ENCODE measurements at regions not wholly inside any gene's neighbourhood (a gene's known extent, or its start where the extent isn't known, plus 50 kb on each side); places are given as distances from the start of the nearest gene placed in this dataset.

GRCh38 chr2:4551691-4552474 is 848.5 kb downstream of the DCDC2C start:
- H3K27me3 Mint-ChIP-seq: no peaks in the 10 kb centered on the region
- H3K4me1 Mint-ChIP-seq: no peaks in the 10 kb centered on the region
- DNase-seq (no peak), ATAC-seq (no peak)
- no peak overlapping the region for H3K27ac Mint-ChIP-seq
- no peaks in the 10 kb centered on the region for H3K36me3 Mint-ChIP-seq (ENCODE audit: low read depth)
- peaks cover 2% of the 10 kb centered on the region for H3K9me3 ChIP-seq (ENCODE audit: control insufficient read depth, low read length, poor library complexity, severe bottlenecking)
- no peak overlapping the region for H3K4me3 Mint-ChIP-seq

- ATAC-seq: no peak
- H3K27ac Mint-ChIP-seq: no peak overlapping the region
Observed at GRCh38 chr2:4553241-4553640, 849.9 kb downstream of the DCDC2C start.

GRCh38 chr2:4556135-4556896 is 852.9 kb downstream of the DCDC2C start:
- Mint-ChIP-seq H3K4me1 (no peaks in the 10 kb centered on the region), H3K36me3 (ENCODE audit: low read depth) (no peaks in the 10 kb centered on the region), H3K27me3 (no peaks in the 10 kb centered on the region), H3K4me3 (no peak overlapping the region), H3K27ac (no peak overlapping the region)
- DNase-seq (no peak), ATAC-seq (no peak)
- no peaks in the 10 kb centered on the region for H3K9me3 ChIP-seq (ENCODE audit: control insufficient read depth, low read length, poor library complexity, severe bottlenecking)

More at GRCh38 chr2:4553241-4553640, 849.9 kb downstream of the DCDC2C start:
- no peak for DNase-seq
- H3K9me3 ChIP-seq (ENCODE audit: control insufficient read depth, low read length, poor library complexity, severe bottlenecking): peaks cover 2% of the 10 kb centered on the region
- no peaks in the 10 kb centered on the region for H3K4me1 Mint-ChIP-seq
- H3K36me3 Mint-ChIP-seq (ENCODE audit: low read depth): no peaks in the 10 kb centered on the region
- no peak overlapping the region for H3K4me3 Mint-ChIP-seq
- no peaks in the 10 kb centered on the region for H3K27me3 Mint-ChIP-seq

- H3K4me1 Mint-ChIP-seq: no peaks in the 10 kb centered on the region
- H3K4me3 Mint-ChIP-seq: no peak overlapping the region
- H3K9me3 ChIP-seq (ENCODE audit: control insufficient read depth, low read length, poor library complexity, severe bottlenecking): no peaks in the 10 kb centered on the region
- ATAC-seq: no peak
- H3K27ac Mint-ChIP-seq: no peak overlapping the region
- H3K36me3 Mint-ChIP-seq (ENCODE audit: low read depth): no peaks in the 10 kb centered on the region
- no peak for DNase-seq
- H3K27me3 Mint-ChIP-seq: no peaks in the 10 kb centered on the region
Observed at GRCh38 chr2:4561196-4561595, 857.8 kb downstream of the DCDC2C start.

GRCh38 chr2:4576075-4576474 is 872.7 kb downstream of the DCDC2C start:
- H3K9me3 ChIP-seq (ENCODE audit: control insufficient read depth, low read length, poor library complexity, severe bottlenecking): peaks cover 4% of the 10 kb centered on the region
- H3K27ac Mint-ChIP-seq: no peak overlapping the region
- ATAC-seq (no peak), DNase-seq (no peak)
- H3K4me3 Mint-ChIP-seq: no peak overlapping the region
- H3K4me1 Mint-ChIP-seq: no peaks in the 10 kb centered on the region
- H3K27me3 Mint-ChIP-seq: no peaks in the 10 kb centered on the region
- H3K36me3 Mint-ChIP-seq (ENCODE audit: low read depth): no peaks in the 10 kb centered on the region

- peaks cover 4% of the 10 kb centered on the region for H3K9me3 ChIP-seq (ENCODE audit: control insufficient read depth, low read length, poor library complexity, severe bottlenecking)
- DNase-seq (no peak), ATAC-seq (no peak)
- Mint-ChIP-seq H3K4me3 (no peak overlapping the region), H3K4me1 (no peaks in the 10 kb centered on the region), H3K27ac (no peak overlapping the region), H3K36me3 (ENCODE audit: low read depth) (no peaks in the 10 kb centered on the region), H3K27me3 (no peaks in the 10 kb centered on the region)
Observed at GRCh38 chr2:4579977-4580376, 876.6 kb downstream of the DCDC2C start.

GRCh38 chr2:4585057-4585635 is 881.8 kb downstream of the DCDC2C start:
- Mint-ChIP-seq H3K27me3 (no peaks in the 10 kb centered on the region), H3K27ac (no peak overlapping the region)

GRCh38 chr2:4588606-4589005 is 885.2 kb downstream of the DCDC2C start:
- Mint-ChIP-seq H3K27ac (no peak overlapping the region), H3K4me1 (no peaks in the 10 kb centered on the region), H3K27me3 (no peaks in the 10 kb centered on the region), H3K4me3 (no peak overlapping the region), H3K36me3 (ENCODE audit: low read depth) (no peaks in the 10 kb centered on the region)
- no peak for ATAC-seq
- no peaks in the 10 kb centered on the region for H3K9me3 ChIP-seq (ENCODE audit: control insufficient read depth, low read length, poor library complexity, severe bottlenecking)
- DNase-seq: no peak

More at GRCh38 chr2:4585057-4585635, 881.8 kb downstream of the DCDC2C start:
- Mint-ChIP-seq H3K4me1 (no peaks in the 10 kb centered on the region), H3K36me3 (ENCODE audit: low read depth) (no peaks in the 10 kb centered on the region), H3K4me3 (no peak overlapping the region)
- ATAC-seq: no peak
- no peaks in the 10 kb centered on the region for H3K9me3 ChIP-seq (ENCODE audit: control insufficient read depth, low read length, poor library complexity, severe bottlenecking)
- DNase-seq: no peak

GRCh38 chr2:4591261-4591660 is 887.9 kb downstream of the DCDC2C start:
- ATAC-seq (no peak), DNase-seq (no peak)
- no peaks in the 10 kb centered on the region for H3K9me3 ChIP-seq (ENCODE audit: control insufficient read depth, low read length, poor library complexity, severe bottlenecking)
- Mint-ChIP-seq H3K27ac (no peak overlapping the region), H3K36me3 (ENCODE audit: low read depth) (no peaks in the 10 kb centered on the region), H3K27me3 (no peaks in the 10 kb centered on the region), H3K4me1 (no peaks in the 10 kb centered on the region), H3K4me3 (no peak overlapping the region)

GRCh38 chr2:4597400-4597799 is 894.0 kb downstream of the DCDC2C start:
- Mint-ChIP-seq H3K4me1 (no peaks in the 10 kb centered on the region), H3K4me3 (no peak overlapping the region), H3K27me3 (no peaks in the 10 kb centered on the region), H3K27ac (no peak overlapping the region), H3K36me3 (ENCODE audit: low read depth) (no peaks in the 10 kb centered on the region)
- ATAC-seq (no peak), DNase-seq (no peak)
- peaks cover 2% of the 10 kb centered on the region for H3K9me3 ChIP-seq (ENCODE audit: control insufficient read depth, low read length, poor library complexity, severe bottlenecking)

GRCh38 chr2:4604767-4605166 is 901.4 kb downstream of the DCDC2C start:
- Mint-ChIP-seq H3K4me1 (no peaks in the 10 kb centered on the region), H3K4me3 (no peak overlapping the region)
- DNase-seq: no peak

GRCh38 chr2:4618141-4618540 is 914.8 kb downstream of the DCDC2C start:
- Mint-ChIP-seq H3K4me3 (no peak overlapping the region), H3K27ac (no peak overlapping the region), H3K36me3 (ENCODE audit: low read depth) (no peaks in the 10 kb centered on the region), H3K27me3 (no peaks in the 10 kb centered on the region), H3K4me1 (no peaks in the 10 kb centered on the region)
- DNase-seq (no peak), ATAC-seq (no peak)
- no peaks in the 10 kb centered on the region for H3K9me3 ChIP-seq (ENCODE audit: control insufficient read depth, low read length, poor library complexity, severe bottlenecking)

More at GRCh38 chr2:4604767-4605166, 901.4 kb downstream of the DCDC2C start:
- Mint-ChIP-seq H3K27ac (no peak overlapping the region), H3K36me3 (ENCODE audit: low read depth) (no peaks in the 10 kb centered on the region), H3K27me3 (no peaks in the 10 kb centered on the region)
- no peak for ATAC-seq
- H3K9me3 ChIP-seq (ENCODE audit: control insufficient read depth, low read length, poor library complexity, severe bottlenecking): no peaks in the 10 kb centered on the region

GRCh38 chr2:4618630-4619228 is 915.4 kb downstream of the DCDC2C start:
- Mint-ChIP-seq H3K4me1 (no peaks in the 10 kb centered on the region), H3K4me3 (no peak overlapping the region), H3K27ac (no peak overlapping the region), H3K36me3 (ENCODE audit: low read depth) (no peaks in the 10 kb centered on the region), H3K27me3 (no peaks in the 10 kb centered on the region)
- ATAC-seq (no peak), DNase-seq (no peak)
- H3K9me3 ChIP-seq (ENCODE audit: control insufficient read depth, low read length, poor library complexity, severe bottlenecking): no peaks in the 10 kb centered on the region

All from T-helper 17 cell (primary cell).